Adrenal gland (tissue), 5 donors: ENCODE measurements at regions not wholly inside any gene's neighbourhood (a gene's known extent, or its start where the extent isn't known, plus 50 kb on each side); places are given as distances from the start of the nearest gene placed in this dataset.
"Not testable (repeated sequence)": the region's sequence is repeated elsewhere in the genome, so short reads cannot be mapped to it uniquely, and the experiment has no call there.

Experiments
- CTCF ChIP-seq, 6 experiments: fragments of 450-650 bp in 4 of 6; fragments of 200-600 bp in 2 of 6; sonication (generic) in 1 of 6; IDR thresholded peaks; 1 replicate in 5 of 6; 2 replicates in 1 of 6; pipeline versions ENCODE4 v1.5.1 to v1.8.0; 2016 to 2021; ENCODE audit warnings: antibody characterized with exemption in 6 of 6, mild to moderate bottlenecking in 2 of 6, moderate library complexity in 1 of 6
- POLR2A ChIP-seq, 2 donors: fragments of 450-650 bp; IDR thresholded peaks; one replicate each; pipeline ENCODE4 v1.6.1; 2017; ENCODE audit warnings: antibody characterized with exemption in 2 of 2, mild to moderate bottlenecking in 2 of 2, moderate library complexity in 1 of 2
- donor health status: DM: no; HTN: no; CAD: no.

- TF ChIP-seq CTCF, POLR2A (IDR thresholded peaks at IDR 0.05): not testable (repeated sequence)
These were observed 81.2 kb upstream of the NDST4 start for GRCh38 chr4:115194612-115195011.
